ENCODE measurements at regions not wholly inside any gene's neighbourhood (a gene's known extent, or its start where the extent isn't known, plus 50 kb on each side); places are given as distances from the start of the nearest gene placed in this dataset.
"Not testable (repeated sequence)": the region's sequence is repeated elsewhere in the genome, so short reads cannot be mapped to it uniquely, and the experiment has no call there.

- Histone ChIP-seq H3K36me3 (no peaks in the 10 kb centered on the region), H3K4me3 (no peak overlapping the region), H3K4me1 (no peaks in the 10 kb centered on the region), H3K27ac (no peak overlapping the region), H3K9me3 (replicated peaks) (no peaks in the 10 kb centered on the region), H3K27me3 (peaks cover 5% of the 10 kb centered on the region; the same call in 1 of the 2 replicates)
- no peak for DNase-seq
Observed at GRCh38 chr2:84273406-84273805, 185.7 kb downstream of the SUCLG1 start.

GRCh38 chr2:84271977-84272376, 187.1 kb downstream of the SUCLG1 start:
- Histone ChIP-seq H3K27me3 (0 out of 2 replicates have a peak, but pooled peaks cover 5% of the 10 kb centered on the region), H3K36me3 (no peaks in the 10 kb centered on the region), H3K9me3 (replicated peaks) (no peaks in the 10 kb centered on the region), H3K4me3 (no peak overlapping the region), H3K4me1 (no peaks in the 10 kb centered on the region), H3K27ac (no peak overlapping the region)
- no peak for DNase-seq

- Histone ChIP-seq H3K4me3 (no peak overlapping the region), H3K4me1 (no peaks in the 10 kb centered on the region), H3K36me3 (no peaks in the 10 kb centered on the region), H3K27ac (no peak overlapping the region), H3K27me3 (peaks cover 11% of the 10 kb centered on the region), H3K9me3 (replicated peaks) (no peaks in the 10 kb centered on the region)
- DNase-seq, result no peak
Observed at GRCh38 chr2:84257831-84258230, 201.2 kb downstream of the SUCLG1 start.

- H3K4me1 ChIP-seq, result no peaks in the 10 kb centered on the region
- H3K36me3 ChIP-seq, result no peaks in the 10 kb centered on the region
- no peak overlapping the region for H3K27ac ChIP-seq
- no peaks in the 10 kb centered on the region for H3K27me3 ChIP-seq
- DNase-seq, result no peak
- H3K4me3 ChIP-seq, result no peak overlapping the region
- H3K9me3 ChIP-seq (replicated peaks), result no peaks in the 10 kb centered on the region
Observed at GRCh38 chr2:84251651-84252302, 207.3 kb downstream of the SUCLG1 start.

- Histone ChIP-seq H3K4me1 (no peaks in the 10 kb centered on the region), H3K9me3 (replicated peaks) (no peaks in the 10 kb centered on the region), H3K36me3 (no peaks in the 10 kb centered on the region), H3K27me3 (peaks cover 6% of the 10 kb centered on the region; the same call in 1 of the 2 replicates), H3K27ac (no peak overlapping the region), H3K4me3 (no peak overlapping the region)
- DNase-seq, result no peak
Observed at GRCh38 chr2:84249140-84249539, 209.9 kb downstream of the SUCLG1 start.

GRCh38 chr2:84247532-84247931, 211.5 kb downstream of the SUCLG1 start:
- H3K4me3 ChIP-seq, result no peak overlapping the region
- no peaks in the 10 kb centered on the region for H3K36me3 ChIP-seq
- no peaks in the 10 kb centered on the region for H3K4me1 ChIP-seq
- peak in 1 of 2 experiments; percentile 11 for DNase-seq
- H3K27me3 ChIP-seq, result peaks cover 11% of the 10 kb centered on the region
- no peaks in the 10 kb centered on the region for H3K9me3 ChIP-seq (replicated peaks)
- H3K27ac ChIP-seq, result no peak overlapping the region

- Histone ChIP-seq H3K4me1 (no peaks in the 10 kb centered on the region), H3K9me3 (replicated peaks) (no peaks in the 10 kb centered on the region), H3K27ac (no peak overlapping the region), H3K27me3 (peaks cover 13% of the 10 kb centered on the region), H3K36me3 (no peaks in the 10 kb centered on the region), H3K4me3 (no peak overlapping the region)
- DNase-seq, result no peak
Observed at GRCh38 chr2:84243788-84244733, 215.0 kb downstream of the SUCLG1 start.

GRCh38 chr2:84238907-84239306, 220.2 kb downstream of the SUCLG1 start:
- Histone ChIP-seq H3K4me3 (no peak overlapping the region), H3K9me3 (replicated peaks) (no peaks in the 10 kb centered on the region), H3K27ac (no peak overlapping the region), H3K27me3 (peaks cover 15% of the 10 kb centered on the region), H3K36me3 (no peaks in the 10 kb centered on the region), H3K4me1 (no peaks in the 10 kb centered on the region)
- DNase-seq, result no peak

- Histone ChIP-seq H3K4me3 (no peak overlapping the region), H3K36me3 (no peaks in the 10 kb centered on the region), H3K4me1 (no peaks in the 10 kb centered on the region), H3K27ac (no peak overlapping the region), H3K27me3 (peaks cover 9% of the 10 kb centered on the region; the same call in 1 of the 2 replicates), H3K9me3 (replicated peaks) (no peaks in the 10 kb centered on the region)
- no peak for DNase-seq
Observed at GRCh38 chr2:84236288-84236687, 222.8 kb downstream of the SUCLG1 start.

GRCh38 chr2:84234103-84234502, 225.0 kb downstream of the SUCLG1 start:
- no peak for DNase-seq
- Histone ChIP-seq H3K36me3 (no peaks in the 10 kb centered on the region), H3K27ac (no peak overlapping the region), H3K4me3 (no peak overlapping the region), H3K27me3 (peaks cover 9% of the 10 kb centered on the region; the same call in 1 of the 2 replicates), H3K9me3 (replicated peaks) (no peaks in the 10 kb centered on the region), H3K4me1 (no peaks in the 10 kb centered on the region)

- H3K27ac ChIP-seq, result no peak overlapping the region
- no peaks in the 10 kb centered on the region for H3K4me1 ChIP-seq
Observed at GRCh38 chr2:84231478-84231877, 227.6 kb downstream of the SUCLG1 start.

GRCh38 chr2:84224121-84224520, 235.0 kb downstream of the SUCLG1 start:
- Histone ChIP-seq H3K36me3 (no peaks in the 10 kb centered on the region), H3K27me3 (no peaks in the 10 kb centered on the region), H3K9me3 (replicated peaks) (no peaks in the 10 kb centered on the region; the same call in 1 of the 2 replicates), H3K4me1 (peaks cover 9% of the 10 kb centered on the region), H3K4me3 (no peak overlapping the region), H3K27ac (no peak overlapping the region)
- no peak for DNase-seq

More at GRCh38 chr2:84231478-84231877, 227.6 kb downstream of the SUCLG1 start:
- Histone ChIP-seq H3K9me3 (replicated peaks) (no peaks in the 10 kb centered on the region; the same call in 1 of the 2 replicates), H3K36me3 (no peaks in the 10 kb centered on the region), H3K27me3 (peaks cover 8% of the 10 kb centered on the region; the same call in 1 of the 2 replicates), H3K4me3 (no peak overlapping the region)
- DNase-seq, result no peak

GRCh38 chr2:84223191-84223590, 235.9 kb downstream of the SUCLG1 start:
- Histone ChIP-seq H3K36me3 (no peaks in the 10 kb centered on the region), H3K27ac (no peak overlapping the region), H3K9me3 (replicated peaks) (no peaks in the 10 kb centered on the region; the same call in 1 of the 2 replicates), H3K27me3 (no peaks in the 10 kb centered on the region), H3K4me3 (no peak overlapping the region), H3K4me1 (peaks cover 9% of the 10 kb centered on the region)
- peak; percentile 34 to 66 for DNase-seq

GRCh38 chr2:84221102-84221501, 238.0 kb downstream of the SUCLG1 start:
- not testable (repeated sequence) for H3K9me3 ChIP-seq (replicated peaks); H3K27ac ChIP-seq; H3K36me3 ChIP-seq; H3K4me1 ChIP-seq; H3K4me3 ChIP-seq; H3K27me3 ChIP-seq; DNase-seq

GRCh38 chr2:84217456-84217855, 241.6 kb downstream of the SUCLG1 start:
- Histone ChIP-seq H3K4me3 (no peak overlapping the region), H3K9me3 (replicated peaks) (no peaks in the 10 kb centered on the region), H3K36me3 (no peaks in the 10 kb centered on the region), H3K4me1 (no peaks in the 10 kb centered on the region), H3K27me3 (peaks cover 14% of the 10 kb centered on the region; the same call in 1 of the 2 replicates), H3K27ac (no peak overlapping the region)
- DNase-seq, result no peak
